ENCODE measurements at regions not wholly inside any gene's neighbourhood (a gene's known extent, or its start where the extent isn't known, plus 50 kb on each side); places are given as distances from the start of the nearest gene placed in this dataset.

- no peak overlapping the region for H2BK15ac ChIP-seq (ENCODE audit: low read depth, low read length)
- no peak overlapping the region for H2AFZ ChIP-seq (ENCODE audit: low read length)
- H3K27ac ChIP-seq (ENCODE audit: insufficient read length, low read depth, low read length), result no peak overlapping the region
- H2BK5ac ChIP-seq (ENCODE audit: insufficient read length, low read length), result no peak overlapping the region
- H2BK20ac ChIP-seq (ENCODE audit: low read depth, low read length, poor library complexity, severe bottlenecking), result no peak overlapping the region
- no CpG with 5 or more reads among the region's 2 CpGs for WGBS (ENCODE audit: extremely low coverage, insufficient read length, low lambda C conversion rate)
- no peak overlapping the region for H3K18ac ChIP-seq (ENCODE audit: insufficient read length, low read depth, low read length)
- H4K5ac ChIP-seq (ENCODE audit: insufficient read length, low read depth, low read length), result no peak overlapping the region
- H4K8ac ChIP-seq (replicated peaks; ENCODE audit: insufficient read length, low read depth, low read length), result no peak overlapping the region
- no peaks in the 10 kb centered on the region for H4K20me1 ChIP-seq (ENCODE audit: control insufficient read depth, insufficient read depth, insufficient read length)
- H3K9me3 ChIP-seq (ENCODE audit: control insufficient read depth, low read depth, low read length), result no peaks in the 10 kb centered on the region
- no peaks in the 10 kb centered on the region for H3K27me3 ChIP-seq (ENCODE audit: insufficient read depth, low read length)
- H3K23ac ChIP-seq (ENCODE audit: insufficient read length, low read depth, low read length), result no peak overlapping the region
- H3K79me2 ChIP-seq (ENCODE audit: insufficient read depth, low read length), result no peaks in the 10 kb centered on the region
- H3K79me1 ChIP-seq (ENCODE audit: insufficient read depth, low read depth, low read length, poor library complexity, severe bottlenecking), result no peaks in the 10 kb centered on the region
- H3T11ph ChIP-seq (ENCODE audit: low read length), result no peak overlapping the region
- no peak overlapping the region for H3K4me3 Mint-ChIP-seq
- no peaks in the 10 kb centered on the region; the same call in 1 of the 2 replicates for H3K27me3 Mint-ChIP-seq (ENCODE audit: low read depth)
- H3K36me3 Mint-ChIP-seq (ENCODE audit: insufficient read depth in 1 of 3, low read depth in 3 of 3), result no peaks in the 10 kb centered on the region
- no peak overlapping the region for H2BK120ac ChIP-seq (ENCODE audit: low read depth, low read length, poor library complexity, severe bottlenecking)
- H3K4me1 ChIP-seq (ENCODE audit: insufficient read depth, low read length), result no peaks in the 10 kb centered on the region
- H3K23me2 ChIP-seq (ENCODE audit: insufficient read length, low read depth, low read length, poor library complexity, severe bottlenecking), result no peaks in the 10 kb centered on the region
- no peak overlapping the region for H3K27ac Mint-ChIP-seq
- TF ChIP-seq CTCF (conservative IDR thresholded peaks at IDR 0.05), result no peak
- H3K56ac ChIP-seq (ENCODE audit: insufficient read length, low read depth, low read length), result no peak overlapping the region
- no peaks in the 10 kb centered on the region for H3K4me1 Mint-ChIP-seq
- H3K4me2 ChIP-seq (ENCODE audit: insufficient read depth, insufficient read length, low read length), result no peak overlapping the region
- no peak overlapping the region for H2BK12ac ChIP-seq (ENCODE audit: insufficient read length, low read depth, low read length)
- no peak overlapping the region for H3K4ac ChIP-seq (ENCODE audit: low read depth, low read length)
- no peaks in the 10 kb centered on the region for H3K9me3 Mint-ChIP-seq
- H3K9ac ChIP-seq (ENCODE audit: extremely low read depth, insufficient read length, low read length), result no peak overlapping the region
- no peak overlapping the region for H3K14ac ChIP-seq (ENCODE audit: insufficient read depth, low read length)
- no peak for DNase-seq
- H2AK5ac ChIP-seq (ENCODE audit: insufficient read length, low read length), result no peak overlapping the region
- no peak overlapping the region for H4K91ac ChIP-seq (ENCODE audit: insufficient read length, low read depth, low read length)
Measured at GRCh38 chr6:91114123-91114708, 527.3 kb upstream of the MAP3K7 start.

Measured in H9 (cell line).